HG03039 (cell line): ENCODE measurements at regions not wholly inside any gene's neighbourhood (a gene's known extent, or its start where the extent isn't known, plus 50 kb on each side); places are given as distances from the start of the nearest gene placed in this dataset.

ENCODE experiments used
- ATAC-seq: cut with Tn5 transposase; IDR thresholded peaks from one replicate; pipeline ENCODE4 v1.9.1; 2021; ENCODE audit warnings: mild to moderate bottlenecking, moderate library complexity; ENCODE audit not compliant: unreplicated experiment

GRCh38 chr5:171624396-171624795 lies 161.2 kb upstream of the SMIM23 start:
- ATAC-seq: no peak

- no peak for ATAC-seq
Measured at GRCh38 chr5:171625646-171626045, 160.0 kb upstream of the SMIM23 start.

DNA sequence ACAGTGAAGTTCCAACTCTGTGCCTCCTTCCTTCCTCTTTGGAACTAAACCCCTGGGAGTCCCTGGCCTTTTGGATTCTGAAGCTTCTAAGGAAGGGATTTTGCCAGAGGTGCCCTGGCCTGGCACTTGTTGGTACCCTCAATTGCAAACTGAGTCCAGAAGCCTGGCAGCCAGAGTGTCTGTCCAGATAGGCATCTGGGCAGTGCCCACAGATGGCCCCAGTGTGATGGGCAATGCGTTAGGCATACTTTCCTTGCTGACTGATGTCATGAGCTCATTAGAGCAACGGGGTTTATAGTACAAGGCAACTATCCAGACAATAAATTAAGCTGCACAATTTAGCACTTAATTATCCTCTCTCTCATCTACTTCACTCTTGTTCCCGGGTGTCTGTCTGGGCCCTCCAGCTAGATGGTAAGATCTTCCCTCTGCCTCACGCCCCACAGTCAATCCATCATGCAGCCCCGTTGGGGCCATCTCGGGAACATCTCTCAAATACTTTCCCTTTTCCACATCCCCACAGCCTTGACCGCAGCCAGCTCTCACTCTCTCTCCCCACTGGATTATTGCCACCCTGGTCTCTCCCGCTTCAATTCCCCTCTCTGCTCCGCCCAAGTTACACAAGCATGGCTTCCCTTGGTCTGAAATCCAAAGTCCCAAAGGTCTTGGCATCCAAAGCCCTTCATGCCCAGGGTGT lies 157.5 kb upstream of the SMIM23 start:
- ATAC-seq: no peak

DNA sequence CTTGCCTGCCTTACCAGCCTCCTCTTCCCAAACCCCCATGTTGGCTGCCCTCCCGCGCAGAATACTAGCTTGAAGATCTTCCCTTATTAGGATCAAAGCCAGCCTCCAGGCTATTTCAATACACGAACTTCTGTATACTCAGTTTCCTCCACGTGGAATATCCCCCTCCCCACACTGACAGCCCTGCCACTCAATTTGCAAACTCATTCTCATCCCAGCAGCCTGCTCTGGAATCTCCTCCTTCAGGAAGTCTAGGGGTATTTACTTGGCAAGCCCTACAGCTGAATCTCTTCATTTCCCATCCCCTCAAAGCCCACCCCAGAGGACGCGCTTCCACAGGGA lies 157.0 kb upstream of the SMIM23 start:
- ATAC-seq: no peak

DNA sequence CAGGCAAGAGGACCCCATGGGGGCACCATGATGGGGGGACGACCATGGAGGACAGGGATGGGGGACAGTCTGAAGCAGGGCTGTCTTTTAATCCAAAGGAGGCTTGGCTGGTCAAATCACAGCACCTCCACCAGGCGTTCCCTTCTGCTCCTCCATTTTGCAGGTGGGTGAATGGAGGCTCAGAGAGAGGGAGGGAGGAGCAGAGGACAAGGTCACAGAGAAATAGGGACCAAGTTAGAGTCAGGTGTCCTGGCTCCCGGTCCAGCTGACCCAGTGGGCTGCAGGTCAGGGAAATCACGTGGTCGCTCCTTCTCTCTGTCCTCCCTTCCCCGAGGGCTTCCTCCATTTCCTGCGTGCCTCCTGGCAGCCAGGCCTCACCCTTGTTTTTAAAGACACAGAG lies 156.4 kb upstream of the SMIM23 start:
- no peak for ATAC-seq

DNA sequence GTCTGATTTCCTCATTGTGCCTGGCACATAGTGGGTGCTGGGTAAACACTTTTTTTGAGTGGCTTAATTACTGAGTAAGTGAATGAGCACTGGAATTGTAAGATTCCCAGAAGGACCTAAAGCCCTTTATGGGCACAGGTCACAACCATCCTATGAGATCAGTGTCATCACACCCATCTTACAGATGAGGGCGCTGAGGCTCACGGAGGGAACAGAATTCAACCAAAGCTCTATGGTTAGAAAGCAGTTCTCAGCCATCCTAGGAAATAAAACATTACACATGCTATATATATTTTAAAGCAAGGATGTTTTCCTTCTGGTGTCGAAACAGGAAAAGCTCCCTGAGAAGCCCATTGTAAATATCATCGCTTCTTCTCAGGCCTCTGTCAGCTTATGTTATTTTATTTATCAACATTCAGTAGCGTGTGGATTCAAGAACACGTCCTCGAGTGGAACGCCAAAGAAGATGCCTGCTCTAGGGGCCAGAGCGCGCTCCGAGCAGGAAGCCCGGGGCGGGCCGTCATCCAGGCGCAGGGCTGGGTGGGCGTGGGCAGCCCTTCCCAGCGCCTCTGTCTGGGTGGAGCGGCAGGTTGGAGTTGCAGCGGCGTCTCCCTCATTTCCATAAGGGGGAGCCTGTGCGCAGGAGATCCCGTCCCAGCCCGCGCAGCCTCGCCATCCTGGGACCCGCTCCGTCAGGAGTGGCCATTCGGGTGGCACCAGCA lies 155.8 kb upstream of the SMIM23 start:
- ATAC-seq: no peak

DNA sequence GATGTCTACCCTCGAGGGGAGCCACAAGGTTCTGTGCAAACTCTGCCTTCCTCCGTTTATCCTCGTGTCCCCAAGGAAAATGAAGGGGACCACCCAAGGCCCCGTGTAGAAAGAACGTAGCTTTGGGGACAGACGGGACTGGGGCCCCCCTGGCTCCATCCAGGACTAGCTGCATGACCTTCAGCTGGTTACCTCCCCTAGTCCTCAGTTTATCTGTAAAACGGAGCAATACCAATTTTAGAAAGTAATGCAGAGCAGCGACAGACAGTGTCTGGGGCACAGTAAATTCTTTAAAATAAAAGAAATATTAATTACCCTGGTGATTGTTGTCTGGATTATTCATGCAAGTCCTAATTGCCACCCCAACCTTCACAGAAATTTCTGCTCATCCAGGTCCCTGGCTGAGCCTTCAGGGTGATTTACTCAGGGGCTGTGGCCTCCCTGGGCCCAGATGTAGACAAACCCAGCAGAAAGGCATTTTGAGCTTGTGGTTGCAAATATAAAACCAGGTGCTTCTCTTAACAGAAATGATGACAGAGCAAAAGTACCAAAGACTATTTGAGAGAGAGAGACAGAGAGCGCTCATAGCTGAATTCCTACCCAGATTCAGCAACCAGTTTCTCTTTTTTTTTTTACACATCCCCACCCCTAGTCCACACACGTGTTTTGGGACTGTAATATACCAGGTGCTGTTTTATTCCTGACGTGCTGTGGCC lies 155.1 kb upstream of the SMIM23 start:
- ATAC-seq: no peak

- no peak for ATAC-seq
Measured at GRCh38 chr5:171632616-171633015, 153.0 kb upstream of the SMIM23 start.

- ATAC-seq: no peak
Measured at GRCh38 chr5:171633776-171634470, 151.7 kb upstream of the SMIM23 start.

GRCh38 chr5:171634511-171634910 lies 151.1 kb upstream of the SMIM23 start:
- ATAC-seq: no peak

GRCh38 chr5:171635028-171635427 lies 150.6 kb upstream of the SMIM23 start:
- ATAC-seq: no peak

DNA sequence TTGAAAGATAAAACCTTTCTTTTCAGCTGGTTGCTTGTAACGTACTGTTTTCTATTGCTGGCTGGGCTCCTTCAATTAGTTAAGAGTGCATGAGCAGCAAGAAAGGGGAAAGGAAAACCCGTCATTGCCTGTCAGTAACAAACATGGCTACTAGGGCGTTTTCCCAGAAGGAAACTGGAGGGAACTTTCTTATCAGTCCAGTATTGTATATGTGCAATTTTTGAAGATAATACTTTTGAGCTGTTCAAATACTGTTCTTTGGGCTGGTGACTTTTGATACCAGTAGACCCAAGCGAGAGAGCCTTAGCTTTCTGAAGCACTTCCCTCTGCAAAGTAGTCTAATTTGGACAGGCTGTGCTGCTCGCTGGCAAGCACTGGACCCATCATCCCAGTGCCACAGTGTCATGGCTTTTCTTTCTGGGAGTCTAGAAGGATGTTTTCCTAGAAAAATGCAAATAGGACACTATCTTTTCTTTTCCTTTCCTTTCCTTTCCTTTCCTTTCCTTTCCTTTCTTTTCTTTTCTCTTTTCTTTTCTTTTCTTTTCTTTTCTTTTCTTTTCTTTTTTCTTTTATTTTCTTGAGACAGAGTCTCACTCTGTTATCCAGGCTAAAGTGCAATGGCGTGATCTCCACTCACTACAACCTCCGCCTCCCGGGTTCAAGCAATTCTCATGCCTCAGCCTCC lies 149.9 kb upstream of the SMIM23 start:
- no peak for ATAC-seq

GRCh38 chr5:171637811-171638210 lies 147.8 kb upstream of the SMIM23 start:
- ATAC-seq: no peak

GRCh38 chr5:171639205-171639621 lies 146.4 kb upstream of the SMIM23 start:
- ATAC-seq: no peak

DNA sequence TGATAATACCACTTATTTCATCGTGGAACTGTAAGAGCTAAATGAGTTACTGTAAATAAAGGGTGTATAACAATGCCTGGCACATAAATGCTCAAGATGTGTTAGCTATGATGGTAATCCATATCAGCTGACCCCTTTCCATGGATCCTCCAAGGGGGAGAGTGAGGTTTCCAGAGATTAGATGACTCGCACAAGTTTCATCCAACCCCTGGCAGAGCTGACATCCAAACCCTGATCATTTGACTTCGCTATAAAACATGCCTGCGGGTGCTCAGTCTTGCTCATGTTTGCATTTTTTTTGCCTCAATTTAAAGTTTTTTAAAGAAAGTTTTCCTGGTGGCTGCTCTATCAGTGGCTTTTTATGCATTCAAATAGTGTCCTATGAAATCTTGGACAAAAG lies 145.7 kb upstream of the SMIM23 start:
- ATAC-seq: no peak

DNA sequence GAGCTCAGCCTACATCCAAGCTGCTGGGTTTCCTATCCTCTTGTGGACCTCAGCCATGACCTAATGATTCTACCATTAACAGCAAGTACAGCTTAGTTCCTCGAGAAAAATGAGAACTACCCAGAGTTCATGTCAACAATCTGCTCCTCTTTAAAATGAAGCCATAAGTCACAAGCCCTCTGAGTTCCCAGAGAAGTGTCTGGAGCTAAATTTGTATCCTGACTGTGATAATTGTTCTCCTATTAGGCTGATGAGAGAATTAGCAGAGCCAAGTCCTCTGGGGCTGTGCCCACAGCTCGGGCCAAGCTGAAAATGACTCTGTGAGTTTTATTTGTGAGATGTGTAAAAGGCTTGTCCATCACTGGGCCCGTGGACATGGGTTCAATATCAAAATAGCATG lies 145.1 kb upstream of the SMIM23 start:
- ATAC-seq: no peak

DNA sequence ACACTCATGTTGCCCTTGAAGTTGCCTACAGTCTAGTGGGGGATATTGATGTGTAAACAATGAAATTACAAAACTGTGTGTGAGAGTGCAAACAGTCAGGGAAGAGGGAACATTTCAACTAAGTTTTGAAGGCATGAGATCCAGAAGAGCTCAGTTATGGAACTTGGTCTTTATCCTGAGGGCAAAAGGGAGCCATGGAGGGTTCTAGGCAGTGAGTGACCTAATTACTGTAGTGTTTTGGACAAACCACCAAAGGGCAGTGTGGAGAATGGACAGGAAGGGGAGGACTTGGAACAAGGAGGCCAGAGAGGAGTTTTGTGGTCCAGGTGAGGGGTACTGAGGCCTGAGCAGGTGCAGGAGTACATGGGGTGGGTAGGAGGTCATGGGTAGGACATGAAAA lies 143.7 kb upstream of the SMIM23 start:
- ATAC-seq: no peak

GRCh38 chr5:171642894-171643293 lies 142.7 kb upstream of the SMIM23 start:
- no peak for ATAC-seq

- ATAC-seq: no peak
Measured at GRCh38 chr5:171644536-171644935, 141.1 kb upstream of the SMIM23 start.

DNA sequence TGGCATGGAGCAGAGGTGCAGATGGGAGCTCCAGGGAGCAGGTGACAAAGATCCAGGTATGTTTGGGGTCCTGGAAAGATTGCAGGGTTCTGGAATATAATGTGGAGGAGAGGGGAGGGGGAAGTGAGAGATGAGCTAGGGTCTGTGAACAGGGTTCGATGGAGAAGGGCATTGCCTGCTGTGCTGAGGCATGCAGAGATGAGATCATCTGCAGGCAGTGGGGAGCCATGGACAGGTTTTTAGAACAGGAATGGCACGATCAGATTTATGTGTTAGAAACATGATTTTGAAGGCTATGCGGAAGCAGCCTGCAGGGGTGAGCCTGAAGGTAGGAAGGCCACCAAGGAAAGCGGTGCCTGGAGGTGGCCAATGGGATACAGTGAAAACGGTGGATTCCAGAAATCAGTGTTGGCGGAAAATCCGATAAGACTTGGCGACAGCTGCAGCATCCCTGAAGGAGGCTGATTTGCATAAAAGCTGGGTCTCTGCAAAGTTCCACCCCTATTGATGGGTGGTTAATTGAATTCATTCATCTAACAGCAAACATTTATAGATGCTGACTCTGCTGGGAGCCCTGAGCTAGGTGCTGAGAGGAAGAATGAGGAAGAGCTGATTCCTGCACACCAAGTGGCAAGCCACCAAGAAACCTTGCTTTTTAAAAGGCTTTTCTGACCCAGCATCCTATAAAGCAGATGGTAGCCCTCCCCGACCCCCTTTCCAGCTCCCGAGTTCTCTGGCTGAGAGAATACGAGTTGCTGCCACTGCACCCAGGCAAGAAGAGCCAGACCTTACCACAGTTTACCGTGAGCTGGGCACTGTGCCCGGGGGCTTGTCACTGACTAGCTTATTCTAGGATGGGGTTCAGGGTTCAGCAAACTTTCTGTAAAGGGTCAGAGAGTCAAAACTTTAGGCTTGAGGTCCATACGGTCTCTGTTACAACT lies 139.2 kb upstream of the SMIM23 start:
- ATAC-seq: no peak
